ENCODE measurements at regions not wholly inside any gene's neighbourhood (a gene's known extent, or its start where the extent isn't known, plus 50 kb on each side); places are given as distances from the start of the nearest gene placed in this dataset.

DNA sequence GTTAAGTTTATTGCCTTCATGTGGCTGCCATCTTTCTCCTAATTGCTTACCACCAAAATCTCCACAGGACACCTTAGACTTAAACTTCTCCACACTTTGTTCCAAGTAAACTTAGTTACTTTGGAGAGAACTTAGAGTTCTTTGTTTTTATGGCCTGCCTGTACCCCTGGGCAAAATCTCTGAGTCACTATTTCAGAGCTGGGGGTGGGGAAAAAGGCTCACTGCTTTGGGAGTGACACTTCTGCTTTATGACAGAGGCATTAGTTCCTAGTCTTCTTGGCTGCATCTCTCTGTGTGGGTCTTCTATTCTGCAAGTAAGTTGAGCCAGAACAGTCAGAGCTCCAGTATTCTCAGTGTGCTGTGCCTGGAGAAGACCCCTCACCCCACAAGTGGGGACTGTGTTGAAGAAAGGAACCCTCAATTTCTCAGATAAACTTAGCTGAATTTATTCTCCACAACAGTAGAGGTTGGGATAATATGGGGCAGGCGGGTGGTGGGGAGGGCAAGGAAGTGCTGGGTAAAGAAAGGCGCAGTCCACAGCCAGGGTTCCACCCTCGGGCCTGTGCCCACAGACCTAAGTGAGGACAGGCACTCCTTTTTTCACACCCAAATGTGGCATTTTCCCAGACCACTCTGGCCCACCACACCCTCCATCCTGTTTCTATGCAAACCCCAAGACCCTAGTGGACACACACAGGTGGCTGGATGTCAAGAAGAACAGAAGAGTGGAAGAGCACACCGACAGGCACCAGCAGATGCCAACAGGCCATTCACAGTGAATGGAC lies 636.6 kb upstream of the MAN1A1 start:
- ChIA-PET POLR2A (no interaction called here), CTCF (ENCODE audit: low intra/inter-chr PET ratio, low total read pairs) (no interaction called here)
- Histone ChIP-seq H3K4me1 (ENCODE audit: insufficient read depth, low read length) (no peaks in the 10 kb centered on the region), H3K4me3 (replicated peaks in 1 of 3; ENCODE audit: insufficient read depth in 1 of 3, low read depth in 2 of 3, low read length in 3 of 3) (no peak overlapping the region), H3K27me3 (ENCODE audit: control insufficient read depth in 1 of 2, insufficient read depth in 2 of 2, low read length in 2 of 2) (no peaks in the 10 kb centered on the region), H3K79me2 (ENCODE audit: insufficient read depth, low read length) (no peaks in the 10 kb centered on the region), H4K20me1 (ENCODE audit: insufficient read depth, low read length) (no peaks in the 10 kb centered on the region; the same call in 1 of the 2 replicates), H2AFZ (ENCODE audit: low read length) (no peak overlapping the region), H3K9ac (ENCODE audit: insufficient read depth, low read depth, low read length) (no peak overlapping the region), H3K4me2 (ENCODE audit: low read depth, low read length) (no peak overlapping the region), H3K36me3 (replicated peaks in 1 of 2; ENCODE audit: control insufficient read depth in 1 of 2, insufficient read depth in 2 of 2, low read length in 2 of 2) (no peaks in the 10 kb centered on the region), H3K27ac (ENCODE audit: extremely low read length, insufficient read depth, low read length) (no peak overlapping the region), H3K9me3 (ENCODE audit: low read length) (no peaks in the 10 kb centered on the region)
- TF ChIP-seq GABPB1 (CRISPR knock-in tag; IDR thresholded peaks at IDR 0.05) (no peak), ZNF136 (CRISPR knock-in tag; IDR thresholded peaks at IDR 0.05; ENCODE audit: low read depth) (no peak), FOXK2 (IDR thresholded peaks at IDR 0.05) (no peak), ZSCAN30 (CRISPR knock-in tag; IDR thresholded peaks at IDR 0.05) (no peak), ZNF737 (CRISPR knock-in tag; IDR thresholded peaks at IDR 0.05; ENCODE audit: borderline replicate concordance) (no peak), CHD2 (IDR thresholded peaks at IDR 0.05; ENCODE audit: low read depth, low read length) (no peak), ZNF282 (IDR thresholded peaks at IDR 0.05; ENCODE audit: partially characterized antibody) (no peak), IRF1 (CRISPR knock-in tag; IDR thresholded peaks at IDR 0.05; ENCODE audit: low read depth) (no peak), PBX3 (CRISPR knock-in tag; IDR thresholded peaks at IDR 0.05; ENCODE audit: borderline replicate concordance) (no peak), MEIS1 (CRISPR knock-in tag; IDR thresholded peaks at IDR 0.05; ENCODE audit: borderline replicate concordance) (no peak), SMARCC2 (IDR thresholded peaks at IDR 0.05) (no peak), NFIB (CRISPR knock-in tag; IDR thresholded peaks at IDR 0.05; ENCODE audit: borderline replicate concordance) (no peak)
- TF ChIP-seq, protein P1, sequence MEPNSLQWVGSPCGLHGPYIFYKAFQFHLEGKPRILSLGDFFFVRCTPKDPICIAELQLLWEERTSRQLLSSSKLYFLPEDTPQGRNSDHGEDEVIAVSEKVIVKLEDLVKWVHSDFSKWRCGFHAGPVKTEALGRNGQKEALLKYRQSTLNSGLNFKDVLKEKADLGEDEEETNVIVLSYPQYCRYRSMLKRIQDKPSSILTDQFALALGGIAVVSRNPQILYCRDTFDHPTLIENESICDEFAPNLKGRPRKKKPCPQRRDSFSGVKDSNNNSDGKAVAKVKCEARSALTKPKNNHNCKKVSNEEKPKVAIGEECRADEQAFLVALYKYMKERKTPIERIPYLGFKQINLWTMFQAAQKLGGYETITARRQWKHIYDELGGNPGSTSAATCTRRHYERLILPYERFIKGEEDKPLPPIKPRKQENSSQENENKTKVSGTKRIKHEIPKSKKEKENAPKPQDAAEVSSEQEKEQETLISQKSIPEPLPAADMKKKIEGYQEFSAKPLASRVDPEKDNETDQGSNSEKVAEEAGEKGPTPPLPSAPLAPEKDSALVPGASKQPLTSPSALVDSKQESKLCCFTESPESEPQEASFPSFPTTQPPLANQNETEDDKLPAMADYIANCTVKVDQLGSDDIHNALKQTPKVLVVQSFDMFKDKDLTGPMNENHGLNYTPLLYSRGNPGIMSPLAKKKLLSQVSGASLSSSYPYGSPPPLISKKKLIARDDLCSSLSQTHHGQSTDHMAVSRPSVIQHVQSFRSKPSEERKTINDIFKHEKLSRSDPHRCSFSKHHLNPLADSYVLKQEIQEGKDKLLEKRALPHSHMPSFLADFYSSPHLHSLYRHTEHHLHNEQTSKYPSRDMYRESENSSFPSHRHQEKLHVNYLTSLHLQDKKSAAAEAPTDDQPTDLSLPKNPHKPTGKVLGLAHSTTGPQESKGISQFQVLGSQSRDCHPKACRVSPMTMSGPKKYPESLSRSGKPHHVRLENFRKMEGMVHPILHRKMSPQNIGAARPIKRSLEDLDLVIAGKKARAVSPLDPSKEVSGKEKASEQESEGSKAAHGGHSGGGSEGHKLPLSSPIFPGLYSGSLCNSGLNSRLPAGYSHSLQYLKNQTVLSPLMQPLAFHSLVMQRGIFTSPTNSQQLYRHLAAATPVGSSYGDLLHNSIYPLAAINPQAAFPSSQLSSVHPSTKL (CRISPR knock-in tag; IDR thresholded peaks at IDR 0.05): no peak
- intact Hi-C loops (cut with micrococcal nuclease; ENCODE audit: unreplicated experiment): no loop called here
- no peak for DNase-seq (ENCODE audit: low spot score)
- in situ Hi-C loops (cut with HindIII; ENCODE audit: extremely low pct_ligation_motif_present, low pct_unique_long_range_greater_than_20kb): loop anchor here (25.0 kb wide), 1 partner anchor 849 kb away; no protein-coding TSS in a partner anchor
- ATAC-seq: peak; percentile 25; the same call in 2 of the 3 replicates
- WGBS (ENCODE audit: low lambda C conversion rate): 18% methylated on average over 4 of the region's 4 CpGs
- no peak for FAIRE-seq
- BruUV-seq (replicated peaks): no TSS peak
